GM23248 (cell line): ENCODE measurements at regions not wholly inside any gene's neighbourhood (a gene's known extent, or its start where the extent isn't known, plus 50 kb on each side); places are given as distances from the start of the nearest gene placed in this dataset.

ENCODE experiments used
- DNase-seq: peaks from one replicate; pipeline ENCODE4 v3.0.0-alpha.2; 2015
- H2AFZ ChIP-seq: fragments of 200-600 bp; sonication (generic); 2 replicates; pipeline ENCODE4 v1.6.1; 2016; ENCODE audit warnings: antibody characterized with exemption
- H3F3A ChIP-seq: fragments of 200-600 bp; sonication (generic); 2 replicates; pipeline ENCODE4 v1.6.1; 2016; ENCODE audit warnings: mild to moderate bottlenecking, antibody characterized with exemption, mixed run types; ENCODE audit not compliant: insufficient read depth
- H3K27ac ChIP-seq: fragments of 200-600 bp; sonication (generic); 2 replicates; pipeline ENCODE4 v1.5.1; 2016; ENCODE audit warnings: mild to moderate bottlenecking
- H3K27me3 ChIP-seq: fragments of 200-600 bp; sonication (generic); replicated peaks from 2 replicates; pipeline ENCODE4 v1.6.1; 2016; ENCODE audit warnings: mild to moderate bottlenecking; ENCODE audit not compliant: insufficient read depth
- H3K36me3 ChIP-seq: fragments of 200-600 bp; sonication (generic); 2 replicates; pipeline ENCODE4 v1.6.1; 2016; ENCODE audit warnings: low read depth, mild to moderate bottlenecking
- H3K4me1 ChIP-seq: fragments of 200-600 bp; sonication (generic); 2 replicates; pipeline ENCODE4 v1.6.1; 2016; ENCODE audit warnings: mild to moderate bottlenecking; ENCODE audit not compliant: insufficient read depth
- H3K4me2 ChIP-seq: fragments of 200-600 bp; sonication (generic); one replicate; pipeline ENCODE4 v1.6.1; 2016; ENCODE audit warnings: mild to moderate bottlenecking; ENCODE audit not compliant: unreplicated experiment
- H3K4me3 ChIP-seq: fragments of 200-600 bp; sonication (generic); 2 replicates; pipeline ENCODE4 v1.5.1; 2016; ENCODE audit warnings: mild to moderate bottlenecking
- H3K79me2 ChIP-seq: fragments of 200-600 bp; sonication (generic); 2 replicates; pipeline ENCODE4 v1.6.1; 2016; ENCODE audit warnings: mild to moderate bottlenecking; ENCODE audit not compliant: insufficient read depth
- H3K9ac ChIP-seq: fragments of 200-600 bp; sonication (generic); 2 replicates; pipeline ENCODE4 v1.6.1; 2016; ENCODE audit warnings: mild to moderate bottlenecking
- H3K9me2 ChIP-seq: fragments of 200-600 bp; sonication (generic); 2 replicates; pipeline ENCODE4 v1.6.1; 2016; ENCODE audit warnings: mixed run types, mild to moderate bottlenecking, moderate library complexity; ENCODE audit not compliant: insufficient read depth
- H3K9me3 ChIP-seq: fragments of 200-600 bp; sonication (generic); one replicate; pipeline ENCODE4 v1.6.1; 2017; ENCODE audit warnings: low read depth
- H4K20me1 ChIP-seq: fragments of 200-600 bp; sonication (generic); 2 replicates; pipeline ENCODE4 v1.6.0; 2016; ENCODE audit not compliant: insufficient read depth
- EZH2 ChIP-seq: fragments of 200-600 bp; sonication (generic); IDR thresholded peaks from 2 replicates; pipeline ENCODE4 v1.6.1; 2018; ENCODE audit warnings: antibody characterized with exemption, mild to moderate bottlenecking; ENCODE audit not compliant: insufficient read depth, poor library complexity, severe bottlenecking
- EZH2phosphoT487 ChIP-seq: fragments of 200-600 bp; sonication (generic); IDR thresholded peaks from 2 replicates; pipeline ENCODE4 v1.6.1; 2018; ENCODE audit warnings: antibody characterized with exemption, moderate library complexity, mild to moderate bottlenecking, low read depth; ENCODE audit not compliant: insufficient read depth
- WGBS, 2 experiments: methylation state at CpG; one replicate each; pipeline ENCODE4 v1.1.6; 2015 to 2017; ENCODE audit warnings: low lambda C conversion rate in 2 of 2, low coverage in 1 of 2; ENCODE audit errors: missing lambda C conversion rate in 2 of 2; 5-methylcytosine and 5-hydroxymethylcytosine counted together
- in situ Hi-C: fragments of 300-500 bp; cut with MboI; formaldehyde crosslinking; loops from 2 replicates; pipeline ENCODE4 v1.15.0; 2020

DNA sequence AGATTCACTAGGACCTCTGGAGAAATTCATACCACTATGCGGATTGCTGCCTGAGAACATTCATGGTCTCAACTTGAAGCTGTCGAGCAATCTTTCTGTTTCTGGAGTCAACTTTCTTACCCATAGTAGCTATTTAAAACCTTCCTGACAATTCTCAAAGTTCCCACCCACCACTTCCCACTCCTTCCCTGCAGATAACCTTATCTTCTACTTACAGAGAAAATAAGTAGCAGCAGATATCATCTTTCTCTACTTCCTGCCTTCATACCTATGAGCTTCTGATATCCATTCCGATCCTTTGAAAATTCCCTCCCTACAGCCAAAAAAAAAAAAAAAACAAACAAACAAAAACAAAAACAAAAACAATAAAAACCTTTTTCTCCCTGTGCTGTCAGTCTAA, 81.2 kb upstream of the CYRIA start:
- Histone ChIP-seq H3K4me2 (no peak overlapping the region), H3K9me3 (no peaks in the 10 kb centered on the region), H3K79me2 (no peaks in the 10 kb centered on the region)

GRCh38 chr2:16746329-16746728, 80.7 kb upstream of the CYRIA start:
- Histone ChIP-seq H3K36me3 (no peaks in the 10 kb centered on the region), H4K20me1 (no peaks in the 10 kb centered on the region), H3K4me2 (no peak overlapping the region), H3K27ac (no peak overlapping the region), H2AFZ (no peak overlapping the region), H3K9me2 (no peaks in the 10 kb centered on the region), H3K4me3 (no peak overlapping the region), H3F3A (no peaks in the 10 kb centered on the region), H3K9ac (no peak overlapping the region), H3K27me3 (no peaks in the 10 kb centered on the region), H3K79me2 (no peaks in the 10 kb centered on the region), H3K9me3 (no peaks in the 10 kb centered on the region), H3K4me1 (no peaks in the 10 kb centered on the region)
- no peak for TF ChIP-seq EZH2phosphoT487
- TF ChIP-seq EZH2, result no peak
- 33 to 62% methylated on average over 4 of the region's 4 CpGs for WGBS, 2 experiments
- no peak for DNase-seq
- in situ Hi-C loops, result no loop called here

More for the DNA sequence above, 81.2 kb upstream of the CYRIA start:
- TF ChIP-seq EZH2, result no peak
- TF ChIP-seq EZH2phosphoT487, result no peak
- no peaks in the 10 kb centered on the region for H3K4me1 ChIP-seq
- no peak overlapping the region for H3K27ac ChIP-seq
- no peaks in the 10 kb centered on the region for H3K9me2 ChIP-seq
- H3K27me3 ChIP-seq, result no peaks in the 10 kb centered on the region
- H3K36me3 ChIP-seq, result no peaks in the 10 kb centered on the region
- no peak overlapping the region for H2AFZ ChIP-seq
- H3K9ac ChIP-seq, result no peak overlapping the region
- no peak for DNase-seq
- H3K4me3 ChIP-seq, result no peak overlapping the region
- in situ Hi-C loops, result no loop called here
- H3F3A ChIP-seq, result no peaks in the 10 kb centered on the region
- H4K20me1 ChIP-seq, result no peaks in the 10 kb centered on the region
- WGBS, 2 experiments, result 33 to 34% methylated on average over 3 of the region's 3 CpGs

DNA sequence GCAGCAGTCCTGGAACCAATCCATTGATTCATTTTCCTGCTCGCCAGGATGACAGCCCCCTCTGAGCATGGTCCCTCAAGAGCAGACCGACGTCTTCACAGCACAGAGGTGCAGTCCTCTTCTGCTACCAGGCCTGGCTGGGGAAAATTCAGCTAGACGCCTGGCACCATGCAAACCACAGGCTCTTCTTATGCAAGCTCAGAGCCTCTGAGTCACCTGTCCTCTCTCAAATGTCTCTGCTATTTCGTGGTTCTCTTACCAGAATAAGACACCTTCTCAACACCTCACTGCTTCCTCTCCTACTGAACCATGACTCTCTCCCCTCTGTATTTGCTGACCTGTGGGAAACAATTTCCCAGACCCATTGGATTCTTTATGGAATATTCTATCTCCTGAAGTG, 79.8 kb upstream of the CYRIA start:
- Histone ChIP-seq H3K27ac (no peak overlapping the region), H3K9me2 (no peaks in the 10 kb centered on the region), H3K9me3 (no peaks in the 10 kb centered on the region), H4K20me1 (no peaks in the 10 kb centered on the region), H3F3A (no peaks in the 10 kb centered on the region), H3K4me1 (no peaks in the 10 kb centered on the region), H3K4me2 (no peak overlapping the region), H3K9ac (no peak overlapping the region), H3K27me3 (no peaks in the 10 kb centered on the region), H3K4me3 (no peak overlapping the region), H2AFZ (no peak overlapping the region), H3K79me2 (no peaks in the 10 kb centered on the region), H3K36me3 (no peaks in the 10 kb centered on the region)
- TF ChIP-seq EZH2phosphoT487 (no peak), EZH2 (no peak)
- peak; percentile 15 for DNase-seq
- in situ Hi-C loops, result no loop called here
- 21 to 43% methylated on average over 4 to 5 of the region's 5 CpGs for whole genome bisulfite sequencing, 2 experiments

DNA sequence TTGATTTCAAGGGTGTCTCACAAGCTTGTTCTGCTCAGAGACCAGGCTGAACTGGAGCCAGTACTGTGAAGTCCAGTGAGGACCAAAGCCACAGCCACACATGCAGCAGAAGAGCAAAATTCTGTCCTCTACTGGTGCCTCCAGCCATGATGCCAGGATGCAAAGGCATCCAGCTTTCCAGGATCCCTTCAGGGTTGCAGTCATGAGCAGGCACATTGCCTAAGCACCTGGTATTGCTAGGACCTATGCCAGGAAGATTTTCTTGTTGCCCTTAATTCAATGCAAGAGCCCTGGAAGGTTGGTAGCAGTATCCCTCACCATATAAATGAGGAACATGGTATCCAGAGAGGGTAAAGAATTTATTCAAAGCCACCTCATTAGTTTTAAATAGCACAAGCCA, 78.9 kb upstream of the CYRIA start:
- no peak for TF ChIP-seq EZH2
- TF ChIP-seq EZH2phosphoT487, result no peak
- Histone ChIP-seq H3K4me2 (no peak overlapping the region), H3K9ac (no peak overlapping the region), H3F3A (no peaks in the 10 kb centered on the region), H3K9me3 (no peaks in the 10 kb centered on the region), H3K79me2 (no peaks in the 10 kb centered on the region), H3K4me3 (no peak overlapping the region), H2AFZ (no peak overlapping the region), H3K4me1 (no peaks in the 10 kb centered on the region), H3K27me3 (no peaks in the 10 kb centered on the region), H3K9me2 (no peaks in the 10 kb centered on the region), H3K36me3 (no peaks in the 10 kb centered on the region), H4K20me1 (no peaks in the 10 kb centered on the region), H3K27ac (no peak overlapping the region)
- DNase-seq, result no peak
- in situ Hi-C loops, result no loop called here

GRCh38 chr2:16742026-16742425, 76.4 kb upstream of the CYRIA start:
- Histone ChIP-seq H3K9me2 (no peaks in the 10 kb centered on the region), H3K9me3 (no peaks in the 10 kb centered on the region), H3K4me3 (no peak overlapping the region), H4K20me1 (no peaks in the 10 kb centered on the region), H3K4me2 (no peak overlapping the region), H3F3A (no peaks in the 10 kb centered on the region), H3K4me1 (no peaks in the 10 kb centered on the region), H3K79me2 (no peaks in the 10 kb centered on the region), H3K27me3 (no peaks in the 10 kb centered on the region), H3K36me3 (no peaks in the 10 kb centered on the region), H2AFZ (no peak overlapping the region), H3K9ac (no peak overlapping the region), H3K27ac (no peak overlapping the region)
- no peak for DNase-seq
- WGBS, 2 experiments, result 24 to 36% methylated on average over 1 of the region's 1 CpG
- in situ Hi-C loops, result no loop called here
- TF ChIP-seq EZH2 (no peak), EZH2phosphoT487 (no peak)
